Smooth muscle cell (in vitro differentiated cells): ENCODE measurements at regions not wholly inside any gene's neighbourhood (a gene's known extent, or its start where the extent isn't known, plus 50 kb on each side); places are given as distances from the start of the nearest gene placed in this dataset.
A peak's percentile ranks its signal among the peaks of the same experiment; 100 is the strongest.

Experiments used
- DNase-seq: peaks from one replicate; lab custom pipeline; 2025; ENCODE audit not compliant: unreplicated experiment; lab: John Stamatoyannopoulos, UW
- H2AFZ ChIP-seq: fragments of 200-600 bp; sonication (generic); 2 replicates; pipeline ENCODE4 v1.6.0; 2016; ENCODE audit warnings: antibody characterized with exemption, low read depth, mild to moderate bottlenecking
- H3F3A ChIP-seq: fragments of 200-600 bp; sonication (generic); 2 replicates; pipeline ENCODE4 v1.6.0; 2017; ENCODE audit warnings: antibody characterized with exemption, low read depth
- H3K27ac ChIP-seq: fragments of 200-600 bp; sonication (generic); 2 replicates; pipeline ENCODE4 v1.5.1; 2016; ENCODE audit warnings: low read depth, mild to moderate bottlenecking
- H3K27me3 ChIP-seq: fragments of 200-600 bp; sonication (generic); 2 replicates; pipeline ENCODE4 v1.6.1; 2016; ENCODE audit warnings: low read depth, mild to moderate bottlenecking
- H3K36me3 ChIP-seq: fragments of 200-600 bp; sonication (generic); 2 replicates; pipeline ENCODE4 v1.5.1; 2016; ENCODE audit warnings: low read depth
- H3K4me1 ChIP-seq: fragments of 200-600 bp; sonication (generic); 2 replicates; pipeline ENCODE4 v1.5.1; 2016; ENCODE audit warnings: low read depth
- H3K4me2 ChIP-seq: fragments of 200-600 bp; sonication (generic); 2 replicates; pipeline ENCODE4 v1.6.0; 2016; ENCODE audit warnings: mild to moderate bottlenecking
- H3K4me3 ChIP-seq: fragments of 200-600 bp; sonication (generic); 2 replicates; pipeline ENCODE4 v1.5.1; 2016; ENCODE audit warnings: mild to moderate bottlenecking
- H3K79me2 ChIP-seq: fragments of 200-600 bp; sonication (generic); 2 replicates; pipeline ENCODE4 v1.6.0; 2016; ENCODE audit warnings: low read depth, mild to moderate bottlenecking
- H3K9ac ChIP-seq: fragments of 200-600 bp; sonication (generic); 2 replicates; pipeline ENCODE4 v1.6.0; 2016; ENCODE audit warnings: low read depth
- H3K9me3 ChIP-seq: fragments of 200-600 bp; sonication (generic); replicated peaks from 2 replicates; pipeline ENCODE4 v1.5.1; 2016; ENCODE audit warnings: low read depth
- H4K20me1 ChIP-seq: fragments of 200-600 bp; sonication (generic); 2 replicates; pipeline ENCODE4 v1.6.0; 2016; ENCODE audit warnings: low read depth
- WGBS: methylation state at CpG from one replicate; pipeline ENCODE4 v1.1.7; 2016; ENCODE audit warnings: low lambda C conversion rate; 5-methylcytosine and 5-hydroxymethylcytosine counted together
- TF ChIP-seq, protein P1 (sequence below): fragments of 200-600 bp; sonication (generic); IDR thresholded peaks from 2 replicates; pipeline ENCODE4 v1.5.1; 2017; ENCODE audit warnings: borderline replicate concordance, mild to moderate bottlenecking, antibody characterized with exemption; ENCODE audit not compliant: insufficient read depth, poor library complexity, severe bottlenecking

DNA sequence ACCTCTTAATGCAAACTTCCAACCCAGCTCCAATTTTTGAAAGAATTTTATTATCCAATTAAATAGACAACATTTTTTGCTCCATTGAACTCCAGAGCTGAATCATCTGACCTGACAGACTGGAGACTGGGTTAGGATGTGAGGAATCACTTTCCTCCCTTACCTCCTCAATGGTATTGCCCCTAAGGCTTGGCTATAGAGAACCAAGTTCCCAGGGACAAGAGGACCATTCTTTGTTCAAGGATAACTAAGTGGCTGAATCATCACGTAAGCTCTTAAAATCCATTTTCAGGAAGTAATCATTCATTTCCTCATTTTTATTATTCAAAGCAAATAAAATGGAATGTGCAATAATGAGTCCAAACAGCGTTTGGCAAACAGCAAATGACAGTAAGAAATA, 335.1 kb downstream of the GATA3 start:
- no peak overlapping the region for H2AFZ ChIP-seq
- TF ChIP-seq, protein P1, sequence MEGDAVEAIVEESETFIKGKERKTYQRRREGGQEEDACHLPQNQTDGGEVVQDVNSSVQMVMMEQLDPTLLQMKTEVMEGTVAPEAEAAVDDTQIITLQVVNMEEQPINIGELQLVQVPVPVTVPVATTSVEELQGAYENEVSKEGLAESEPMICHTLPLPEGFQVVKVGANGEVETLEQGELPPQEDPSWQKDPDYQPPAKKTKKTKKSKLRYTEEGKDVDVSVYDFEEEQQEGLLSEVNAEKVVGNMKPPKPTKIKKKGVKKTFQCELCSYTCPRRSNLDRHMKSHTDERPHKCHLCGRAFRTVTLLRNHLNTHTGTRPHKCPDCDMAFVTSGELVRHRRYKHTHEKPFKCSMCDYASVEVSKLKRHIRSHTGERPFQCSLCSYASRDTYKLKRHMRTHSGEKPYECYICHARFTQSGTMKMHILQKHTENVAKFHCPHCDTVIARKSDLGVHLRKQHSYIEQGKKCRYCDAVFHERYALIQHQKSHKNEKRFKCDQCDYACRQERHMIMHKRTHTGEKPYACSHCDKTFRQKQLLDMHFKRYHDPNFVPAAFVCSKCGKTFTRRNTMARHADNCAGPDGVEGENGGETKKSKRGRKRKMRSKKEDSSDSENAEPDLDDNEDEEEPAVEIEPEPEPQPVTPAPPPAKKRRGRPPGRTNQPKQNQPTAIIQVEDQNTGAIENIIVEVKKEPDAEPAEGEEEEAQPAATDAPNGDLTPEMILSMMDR = no peak
- WGBS = 58% methylated on average over 2 of the region's 2 CpGs
- DNase-seq = no peak
- no peaks in the 10 kb centered on the region for H3K27me3 ChIP-seq
- no peaks in the 10 kb centered on the region for H4K20me1 ChIP-seq
- H3K27ac ChIP-seq = no peak overlapping the region
- H3K4me2 ChIP-seq = no peak overlapping the region
- no peak overlapping the region for H3K4me3 ChIP-seq
- no peaks in the 10 kb centered on the region for H3F3A ChIP-seq
- no peak overlapping the region for H3K9ac ChIP-seq
- no peaks in the 10 kb centered on the region for H3K79me2 ChIP-seq
- H3K4me1 ChIP-seq = no peaks in the 10 kb centered on the region
- H3K9me3 ChIP-seq = no peaks in the 10 kb centered on the region
- H3K36me3 ChIP-seq = no peaks in the 10 kb centered on the region

DNA sequence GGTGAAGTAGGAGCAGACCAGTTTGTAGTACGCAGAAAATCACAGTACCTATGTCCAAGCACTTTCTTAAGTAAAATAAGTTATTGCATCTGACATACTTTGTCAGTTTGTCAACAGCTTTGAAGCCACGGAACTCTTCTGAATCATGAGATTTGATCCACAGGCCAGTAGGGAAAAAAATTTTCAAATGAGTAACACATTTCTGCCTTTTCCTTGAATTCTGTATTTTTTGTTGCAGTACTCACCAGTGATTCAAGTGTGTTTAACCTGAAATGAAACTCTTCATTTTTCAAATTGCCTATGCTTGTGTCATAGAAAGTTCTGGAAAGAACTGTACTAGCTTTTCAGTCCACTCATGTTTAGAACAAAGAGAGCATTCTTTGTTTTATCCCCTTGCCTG, 337.7 kb downstream of the GATA3 start:
- H3K4me2 ChIP-seq = peak overlapping the region; percentile 58
- no peak for DNase-seq
- H3K27me3 ChIP-seq = no peaks in the 10 kb centered on the region
- peak overlapping the region; percentile 30 for H3K9ac ChIP-seq
- no peaks in the 10 kb centered on the region for H3K79me2 ChIP-seq
- H3K4me3 ChIP-seq = no peak overlapping the region
- no peaks in the 10 kb centered on the region for H3K9me3 ChIP-seq
- no peaks in the 10 kb centered on the region for H3K4me1 ChIP-seq
- peak overlapping the region; percentile 79 for H3K27ac ChIP-seq
- H2AFZ ChIP-seq = no peak overlapping the region
- H3F3A ChIP-seq = no peaks in the 10 kb centered on the region
- no peaks in the 10 kb centered on the region for H4K20me1 ChIP-seq
- TF ChIP-seq, protein P1 = no peak
- H3K36me3 ChIP-seq = no peaks in the 10 kb centered on the region
- 27% methylated on average over 2 of the region's 2 CpGs for WGBS

DNA sequence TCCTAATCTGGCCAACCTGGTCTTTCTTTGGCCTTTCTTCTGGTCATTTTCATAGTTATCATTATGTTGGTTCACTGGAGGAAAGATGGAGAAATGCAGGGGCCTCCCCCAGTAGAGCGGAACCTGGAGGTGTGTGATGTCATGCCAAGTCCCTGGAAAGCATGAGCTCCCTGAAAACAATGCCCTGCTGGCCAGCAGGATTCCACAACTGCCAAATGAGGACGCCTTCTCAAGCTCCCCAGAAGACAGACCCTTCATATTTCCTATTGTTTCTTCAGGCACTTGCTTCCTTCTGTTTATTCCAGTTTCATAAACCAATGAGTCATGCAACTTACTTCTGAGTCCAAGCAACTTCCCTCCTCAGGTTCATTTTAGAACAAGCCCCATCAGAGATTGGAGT, 339.0 kb downstream of the GATA3 start:
- H4K20me1 ChIP-seq = no peaks in the 10 kb centered on the region
- H3K79me2 ChIP-seq = no peaks in the 10 kb centered on the region
- H2AFZ ChIP-seq = no peak overlapping the region
- H3K27me3 ChIP-seq = no peaks in the 10 kb centered on the region
- H3K4me3 ChIP-seq = no peak overlapping the region
- WGBS = 98% methylated on average over 2 of the region's 2 CpGs
- H3K9ac ChIP-seq = no peak overlapping the region
- no peaks in the 10 kb centered on the region for H3F3A ChIP-seq
- no peak overlapping the region for H3K27ac ChIP-seq
- H3K4me1 ChIP-seq = no peaks in the 10 kb centered on the region
- no peaks in the 10 kb centered on the region for H3K36me3 ChIP-seq
- H3K9me3 ChIP-seq = no peaks in the 10 kb centered on the region
- H3K4me2 ChIP-seq = no peak overlapping the region
- no peak for DNase-seq
- TF ChIP-seq, protein P1 = no peak

DNA sequence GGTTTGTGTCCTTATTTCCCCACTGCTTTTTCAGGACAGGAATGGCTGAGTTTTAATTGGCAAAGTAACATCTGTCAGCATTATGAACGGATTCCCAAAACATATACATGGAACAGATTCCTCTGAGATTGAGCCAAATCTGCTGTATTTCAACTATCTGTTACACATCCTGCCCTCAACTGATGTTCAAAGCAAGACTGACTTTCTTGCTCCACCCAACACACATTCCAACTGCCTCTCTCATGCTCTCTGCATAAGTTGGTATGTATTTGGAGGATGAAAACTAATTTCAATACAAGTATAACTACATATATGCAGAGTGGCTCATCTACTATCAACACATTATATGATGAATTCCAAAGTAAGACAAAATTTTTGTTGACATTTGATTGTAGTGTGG, 342.2 kb downstream of the GATA3 start:
- WGBS = 22% methylated on average over 1 of the region's 1 CpG
- Histone ChIP-seq H4K20me1 (no peaks in the 10 kb centered on the region), H3K4me3 (no peak overlapping the region), H3K27me3 (no peaks in the 10 kb centered on the region), H3K27ac (peak overlapping the region; percentile 46), H3K4me2 (no peak overlapping the region), H3K4me1 (no peaks in the 10 kb centered on the region), H3F3A (no peaks in the 10 kb centered on the region), H2AFZ (no peak overlapping the region), H3K9me3 (no peaks in the 10 kb centered on the region), H3K9ac (no peak overlapping the region), H3K79me2 (no peaks in the 10 kb centered on the region), H3K36me3 (no peaks in the 10 kb centered on the region)
- TF ChIP-seq, protein P1 = no peak
- no peak for DNase-seq
